Breast epithelium (tissue), 4 donors: ENCODE measurements at regions not wholly inside any gene's neighbourhood (a gene's known extent, or its start where the extent isn't known, plus 50 kb on each side); places are given as distances from the start of the nearest gene placed in this dataset.
"Not testable (repeated sequence)": the region's sequence is repeated elsewhere in the genome, so short reads cannot be mapped to it uniquely, and the experiment has no call there.

Experiments
- DNase-seq, 2 donors: peaks; one replicate each; pipeline ENCODE4 v3.0.0-alpha.2; 2019; ENCODE audit warnings: low spot score in 2 of 2
- H3K27ac ChIP-seq, 2 donors: fragments of 200-600 bp; sonication (generic) in 1 of 2; one replicate each; pipeline ENCODE4 v1.5.1; 2016 to 2019; ENCODE audit warnings: mild to moderate bottlenecking in 1 of 2
- H3K27me3 ChIP-seq, 2 donors: fragments of 200-600 bp; sonication (generic) in 1 of 2; one replicate each; pipeline versions ENCODE4 v1.5.1 to v1.6.0; 2017 to 2019; ENCODE audit warnings: control low read depth in 1 of 2, mild to moderate bottlenecking in 1 of 2
- H3K36me3 ChIP-seq: fragments of 200-600 bp; one replicate; pipeline ENCODE4 v1.5.1; 2019
- H3K4me1 ChIP-seq, 2 donors: fragments of 200-600 bp; sonication (generic); one replicate each; pipeline ENCODE4 v1.5.1; 2016 to 2019; ENCODE audit warnings: control low read depth in 1 of 2
- H3K4me3 ChIP-seq, 3 donors: fragments of 200-600 bp; sonication (generic); 1 replicate in 2 of 3; 2 replicates in 1 of 3; pipeline ENCODE4 v1.5.1; 2016 to 2019; ENCODE audit warnings: mild to moderate bottlenecking in 3 of 3, moderate library complexity in 2 of 3
- H3K9me3 ChIP-seq, 2 donors: fragments of 200-600 bp; sonication (generic) in 1 of 2; one replicate each; pipeline ENCODE4 v1.5.1; 2016 to 2019; ENCODE audit warnings: control low read depth in 1 of 2
- CTCF ChIP-seq, 3 donors: fragments of 450-650 bp; IDR thresholded peaks; one replicate each; pipeline ENCODE4 v1.5.1; 2016 to 2017; ENCODE audit warnings: antibody characterized with exemption in 3 of 3, mild to moderate bottlenecking in 3 of 3, moderate library complexity in 3 of 3
- POLR2A ChIP-seq: fragments of 450-650 bp; IDR thresholded peaks from one replicate; pipeline ENCODE4 v1.6.1; 2016; ENCODE audit warnings: antibody characterized with exemption, mild to moderate bottlenecking, moderate library complexity
- POLR2AphosphoS5 ChIP-seq, 3 donors: sonication (generic); formaldehyde crosslinking; IDR thresholded peaks; one replicate each; pipeline ENCODE4 v1.6.1; 2017; ENCODE audit warnings: antibody characterized with exemption in 3 of 3
- intact Hi-C: fragments of 100-400 bp; cut with DNase I; formaldehyde crosslinking; loops from one replicate; pipeline ENCODE4 v1.15.1; 2023; ENCODE audit warnings: low total_unique reads

- Histone ChIP-seq H3K4me3 (no peak overlapping the region), H3K36me3 (no peaks in the 10 kb centered on the region), H3K9me3 (no peaks in the 10 kb centered on the region), H3K4me1 (no peaks in the 10 kb centered on the region), H3K27me3 (no peaks in the 10 kb centered on the region), H3K27ac (no peak overlapping the region)
- no peak for DNase-seq
- no peak for TF ChIP-seq CTCF (IDR thresholded peaks at IDR 0.05)
- no peak for TF ChIP-seq POLR2AphosphoS5 (IDR thresholded peaks at IDR 0.05)
- no peak for TF ChIP-seq POLR2A
- intact Hi-C loops: loop anchor here (10.0 kb wide), 1 partner anchor 1401 kb away; the partner anchor contains the start of gene CARHSP1
Measured at GRCh38 chr16:10265770-10266615, 83.8 kb upstream of the GRIN2A start.

DNA sequence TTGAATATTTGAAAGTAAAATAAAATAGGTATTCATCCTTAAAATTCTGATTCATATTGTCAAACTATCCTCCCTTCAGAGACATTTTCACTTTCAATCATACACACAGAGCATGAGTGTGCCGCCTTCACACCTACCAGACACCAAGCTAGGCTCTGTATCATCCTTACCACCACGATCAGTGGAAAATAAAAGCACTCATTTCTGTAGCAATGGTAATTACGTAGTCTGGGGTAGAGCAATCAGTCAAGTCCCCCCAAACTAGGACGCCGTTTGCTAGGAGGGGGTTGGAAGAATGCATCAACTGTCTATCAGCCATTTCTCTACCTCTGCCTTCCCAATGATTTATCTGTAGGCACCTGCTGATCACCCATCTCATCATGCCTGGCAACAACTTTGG is 84.6 kb upstream of the GRIN2A start:
- H3K9me3 ChIP-seq: no peaks in the 10 kb centered on the region
- intact Hi-C loops: loop anchor here (10.0 kb wide), 1 partner anchor 1402 kb away; the partner anchor contains the start of gene CARHSP1
- DNase-seq: no peak
- no peak for TF ChIP-seq POLR2AphosphoS5 (IDR thresholded peaks at IDR 0.05)
- TF ChIP-seq POLR2A: no peak
- TF ChIP-seq CTCF (IDR thresholded peaks at IDR 0.05): no peak
- no peaks in the 10 kb centered on the region for H3K4me1 ChIP-seq
- no peaks in the 10 kb centered on the region for H3K36me3 ChIP-seq
- H3K27me3 ChIP-seq: no peaks in the 10 kb centered on the region
- H3K4me3 ChIP-seq: no peak overlapping the region
- no peak overlapping the region for H3K27ac ChIP-seq

GRCh38 chr16:10269632-10270031 is 87.4 kb upstream of the GRIN2A start:
- TF ChIP-seq POLR2A (no peak), POLR2AphosphoS5 (IDR thresholded peaks at IDR 0.05) (no peak), CTCF (IDR thresholded peaks at IDR 0.05) (no peak)
- Histone ChIP-seq H3K9me3 (no peaks in the 10 kb centered on the region), H3K27me3 (no peaks in the 10 kb centered on the region), H3K36me3 (no peaks in the 10 kb centered on the region), H3K27ac (no peak overlapping the region), H3K4me3 (no peak overlapping the region), H3K4me1 (no peaks in the 10 kb centered on the region)
- intact Hi-C loops: loop anchor here (10.0 kb wide), 1 partner anchor 1405 kb away; the partner anchor contains the start of gene CARHSP1
- no peak for DNase-seq

DNA sequence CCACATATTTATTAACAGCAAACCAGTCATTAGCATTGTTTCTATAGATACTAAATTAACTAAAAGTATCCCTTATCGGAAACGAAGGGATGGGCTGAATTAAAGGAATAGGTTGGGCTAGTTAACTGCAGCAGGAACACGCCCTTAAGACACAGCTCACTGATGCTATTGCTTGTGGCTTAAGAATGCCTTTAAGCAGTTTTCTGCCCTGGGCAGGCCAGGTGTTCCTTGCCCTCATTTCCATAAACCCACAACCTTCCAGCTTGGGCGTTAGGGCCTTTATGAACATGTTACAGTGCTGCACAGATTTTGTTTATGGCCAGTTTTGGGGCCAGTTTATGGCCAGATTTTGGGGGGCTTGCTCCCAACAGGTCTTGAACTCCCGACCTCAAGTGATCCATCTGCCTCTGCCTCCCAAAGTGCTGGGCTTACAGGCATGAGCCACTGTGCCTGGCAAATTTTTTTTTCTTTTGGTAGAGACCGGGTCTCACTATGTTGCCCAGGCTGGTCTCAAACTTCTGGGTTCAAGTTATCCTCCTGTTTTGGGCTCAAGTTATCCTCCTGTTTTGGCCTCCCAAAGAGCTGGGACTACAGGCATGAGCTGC is 90.1 kb upstream of the GRIN2A start:
- H3K9me3 ChIP-seq, H3K4me3 ChIP-seq, H3K4me1 ChIP-seq, H3K27me3 ChIP-seq, H3K36me3 ChIP-seq, DNase-seq, H3K27ac ChIP-seq, intact Hi-C loops: not testable (repeated sequence)

GRCh38 chr16:10275214-10275996 is 93.2 kb upstream of the GRIN2A start:
- H3K4me3 ChIP-seq, DNase-seq, H3K36me3 ChIP-seq, H3K4me1 ChIP-seq, intact Hi-C loops, H3K27me3 ChIP-seq, H3K9me3 ChIP-seq, H3K27ac ChIP-seq: not testable (repeated sequence)
